SHP77 treated with DMSO at 0.1 percent for 48 hours (cell line): ENCODE measurements at regions not wholly inside any gene's neighbourhood (a gene's known extent, or its start where the extent isn't known, plus 50 kb on each side); places are given as distances from the start of the nearest gene placed in this dataset.

Experiments used
- DNase-seq: peaks from one replicate; lab custom pipeline; 2025; lab: John Stamatoyannopoulos, UW

DNA sequence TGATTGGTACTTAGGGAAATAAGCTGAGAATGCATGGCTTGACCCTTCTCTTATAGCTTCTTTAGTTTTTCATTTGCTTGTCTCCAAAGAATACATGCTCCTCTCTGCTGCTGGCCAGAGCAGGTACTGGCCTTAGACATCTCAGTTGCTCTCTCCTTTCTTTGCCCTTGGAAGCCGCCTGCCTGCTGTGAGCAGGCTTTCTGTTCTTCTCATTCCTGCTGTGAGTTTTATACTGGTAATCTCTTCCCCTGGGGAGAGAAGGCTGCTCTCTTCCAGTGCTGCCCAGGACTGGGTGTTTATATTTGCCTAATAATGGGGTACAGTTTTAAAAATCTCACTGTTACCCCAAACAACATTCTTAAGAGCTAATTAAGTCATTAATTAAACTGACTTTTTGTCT lies 323.5 kb upstream of the LRRC7 start:
- no peak for DNase-seq

DNA sequence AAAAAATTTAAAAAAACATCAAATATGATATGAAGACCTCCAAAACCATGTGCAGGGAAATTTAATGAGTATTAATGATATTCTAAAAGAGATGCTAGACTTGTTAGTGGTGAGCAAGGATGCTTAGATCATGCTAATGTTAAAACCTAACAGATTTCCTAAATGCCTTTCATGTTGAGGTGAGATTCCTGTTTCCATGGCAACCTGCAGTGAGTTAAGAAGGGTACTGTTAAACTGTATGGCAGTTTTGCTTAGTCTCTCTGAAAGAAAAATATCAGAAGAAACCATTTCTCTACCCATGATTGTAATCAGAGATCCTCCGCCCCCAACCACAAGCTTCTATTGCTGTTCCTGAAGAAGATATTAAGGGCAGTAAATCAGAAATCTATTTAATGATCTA lies 321.6 kb upstream of the LRRC7 start:
- no peak for DNase-seq

DNA sequence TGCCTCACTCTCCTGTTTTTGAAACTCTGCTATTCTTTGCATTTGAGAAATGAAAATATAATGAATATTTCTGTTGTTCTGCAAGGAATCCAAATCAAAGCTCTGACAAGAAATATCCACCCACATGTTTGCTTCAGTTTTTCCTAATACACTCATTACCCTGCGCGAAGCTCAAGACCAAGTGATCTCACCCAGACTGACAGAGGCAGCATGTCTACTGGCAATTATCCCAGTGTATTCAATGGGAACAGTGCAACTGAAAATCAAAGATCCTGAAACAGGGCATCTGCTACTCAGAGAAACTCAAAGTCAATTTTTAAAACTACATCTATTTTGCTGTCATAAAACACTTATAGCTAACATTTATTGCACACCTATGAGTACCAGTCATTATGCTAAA lies 321.0 kb upstream of the LRRC7 start:
- DNase-seq, result no peak

DNA sequence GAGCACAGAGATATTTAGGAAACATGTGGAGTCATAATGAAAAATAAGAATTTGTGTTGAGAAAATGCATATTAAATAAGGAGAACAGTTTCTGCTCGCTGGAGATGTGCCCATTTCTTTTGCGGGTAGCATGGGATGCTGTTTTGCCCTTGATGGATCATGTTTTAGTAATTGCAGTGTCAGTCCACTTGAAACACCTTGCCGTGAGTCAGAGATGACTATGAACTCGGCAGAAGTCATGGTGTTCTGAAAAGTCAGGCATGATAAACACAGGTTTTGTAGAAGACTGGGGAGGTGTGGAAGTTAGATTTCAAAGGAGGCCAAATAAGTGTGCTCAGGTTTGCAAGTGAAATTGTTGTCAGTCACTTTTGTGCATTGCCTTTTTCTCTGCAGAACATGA lies 315.0 kb upstream of the LRRC7 start:
- DNase-seq, result no peak

DNA sequence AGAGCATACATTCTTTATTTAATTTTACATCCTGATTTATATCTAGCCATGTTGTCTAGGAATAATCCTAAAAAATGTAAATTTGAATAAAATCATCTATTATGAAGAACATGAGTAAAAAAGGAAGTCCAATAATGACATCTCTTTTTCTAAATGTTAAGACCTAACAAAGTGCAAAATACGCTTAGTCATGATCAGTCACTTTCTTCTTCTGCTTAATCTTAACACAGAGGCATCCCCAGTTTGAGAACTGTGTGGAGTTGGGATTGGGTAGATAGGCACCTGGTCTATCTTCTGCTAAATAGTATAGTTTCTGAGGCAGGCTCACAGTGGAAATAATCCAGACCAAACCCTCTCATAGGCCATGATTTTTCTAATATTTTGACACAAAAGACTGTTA lies 311.7 kb upstream of the LRRC7 start:
- DNase-seq, result no peak

DNA sequence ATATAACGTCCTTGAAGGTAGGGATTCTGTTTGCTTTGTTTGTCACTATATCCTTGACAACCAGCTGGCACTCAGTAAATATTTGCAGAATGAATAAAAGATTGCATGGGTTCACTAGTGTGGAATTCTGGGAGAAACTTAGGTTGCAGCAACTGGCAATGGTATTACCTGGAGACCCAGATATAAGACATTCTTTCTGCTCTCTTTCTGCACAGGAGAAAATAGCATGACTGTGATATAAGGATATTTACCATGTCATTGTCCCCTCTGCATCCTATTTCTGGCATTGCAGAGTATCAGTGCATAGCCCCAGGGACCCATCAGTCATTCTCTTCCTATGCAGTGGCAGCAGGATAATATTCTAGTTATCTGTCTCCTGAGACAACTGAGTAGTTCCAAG lies 308.9 kb upstream of the LRRC7 start:
- no peak for DNase-seq

DNA sequence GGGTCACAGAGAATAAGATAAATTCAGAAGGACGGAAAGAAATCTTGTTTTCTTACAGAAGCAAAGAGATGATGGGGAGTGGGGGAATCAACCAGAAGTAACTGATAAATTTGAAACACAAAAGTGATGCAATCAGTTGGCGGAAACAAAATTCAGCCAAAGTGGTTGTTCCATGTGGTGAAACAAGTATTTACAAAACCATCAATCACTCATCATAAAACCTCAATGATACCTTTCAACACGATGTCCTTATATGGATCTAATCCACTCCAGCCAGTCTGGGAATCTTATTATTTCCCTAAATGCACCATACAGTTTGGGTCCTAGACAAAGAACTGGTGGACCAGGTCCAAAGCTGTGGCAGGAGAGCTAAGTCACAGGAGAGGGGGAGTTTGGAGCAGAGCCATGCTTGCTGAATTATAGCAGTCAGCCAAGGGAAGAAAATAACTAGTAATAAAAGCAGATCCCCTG lies 303.8 kb upstream of the LRRC7 start:
- peak; percentile 62 for DNase-seq

DNA sequence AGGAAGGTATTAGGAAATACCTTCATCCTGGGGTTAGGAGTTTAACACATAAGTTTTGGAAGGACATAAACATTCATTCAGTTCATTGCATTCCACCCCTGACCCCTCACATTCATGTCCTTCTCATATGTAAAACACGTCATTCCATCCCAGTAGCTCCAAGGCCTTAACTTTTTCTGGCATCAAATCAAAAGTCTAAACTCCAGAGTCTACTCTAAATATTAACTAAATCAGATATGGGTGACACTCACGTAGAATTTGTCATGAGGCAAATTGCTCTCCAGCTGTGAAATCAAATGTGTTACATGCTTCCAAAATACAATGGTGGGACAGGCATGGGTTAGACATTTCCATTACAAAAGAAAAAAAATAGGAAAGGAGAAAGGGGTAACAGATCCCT lies 298.2 kb upstream of the LRRC7 start:
- DNase-seq, result no peak

DNA sequence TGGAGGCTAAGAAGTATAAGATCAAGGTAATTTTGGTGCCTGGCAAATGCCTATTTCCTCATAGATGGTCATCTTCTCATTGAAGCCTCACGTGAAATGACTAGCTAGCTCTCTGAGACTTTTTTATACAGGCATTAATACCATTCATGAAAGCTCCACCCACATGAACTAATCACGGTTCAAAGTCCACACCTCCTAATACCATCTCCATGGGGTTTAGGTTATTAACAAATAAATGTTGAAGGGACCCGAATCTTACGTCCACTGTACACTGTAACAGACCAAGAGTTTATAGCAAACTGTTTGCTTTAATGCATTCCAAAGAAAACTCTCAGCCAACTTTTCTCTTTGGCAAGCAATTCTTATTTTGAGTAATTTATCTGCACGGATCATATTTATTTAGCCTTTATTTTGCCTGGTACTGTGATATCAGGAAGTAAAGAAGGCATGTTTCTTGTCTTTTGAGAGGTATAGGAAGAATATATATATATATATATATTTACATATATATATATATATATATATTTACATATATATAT lies 296.1 kb upstream of the LRRC7 start:
- no peak for DNase-seq

DNA sequence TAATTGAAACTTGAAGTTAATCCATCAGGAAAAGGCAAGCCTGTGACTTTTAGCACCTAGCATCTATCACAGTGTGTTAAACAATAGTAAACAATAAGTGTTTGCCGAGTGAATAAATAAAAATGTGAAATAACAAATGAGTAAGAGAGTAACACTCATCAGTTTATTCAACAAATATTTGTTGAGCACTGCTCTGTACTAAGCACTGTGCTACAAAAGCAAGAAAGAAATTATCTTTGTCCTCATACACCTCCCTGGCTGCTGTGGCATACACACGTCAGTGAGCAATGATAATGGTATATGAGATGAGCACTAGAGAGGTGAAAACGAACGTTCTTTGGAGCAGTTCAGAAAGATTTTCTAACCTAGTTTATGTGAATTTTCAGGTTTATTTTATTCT lies 295.0 kb upstream of the LRRC7 start:
- no peak for DNase-seq

DNA sequence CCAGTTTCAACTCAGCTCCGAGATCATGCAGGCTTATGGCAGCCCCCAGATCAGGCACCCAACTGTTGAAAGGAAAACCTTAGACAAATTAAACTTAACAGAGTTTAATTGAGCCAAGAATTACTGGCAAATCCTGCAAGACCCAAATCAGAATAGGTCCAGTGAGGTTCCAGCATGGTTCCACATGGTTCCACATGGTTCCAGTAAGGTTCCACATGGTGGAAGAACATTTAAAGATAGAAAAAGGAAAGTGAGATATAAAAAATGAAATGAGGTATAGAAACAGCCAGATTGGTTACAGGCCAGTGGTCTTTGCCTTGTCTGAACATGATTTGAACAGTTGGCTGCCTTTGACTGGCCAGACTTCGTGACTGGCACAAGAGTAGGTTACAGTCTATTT lies 288.8 kb upstream of the LRRC7 start:
- no peak for DNase-seq

DNA sequence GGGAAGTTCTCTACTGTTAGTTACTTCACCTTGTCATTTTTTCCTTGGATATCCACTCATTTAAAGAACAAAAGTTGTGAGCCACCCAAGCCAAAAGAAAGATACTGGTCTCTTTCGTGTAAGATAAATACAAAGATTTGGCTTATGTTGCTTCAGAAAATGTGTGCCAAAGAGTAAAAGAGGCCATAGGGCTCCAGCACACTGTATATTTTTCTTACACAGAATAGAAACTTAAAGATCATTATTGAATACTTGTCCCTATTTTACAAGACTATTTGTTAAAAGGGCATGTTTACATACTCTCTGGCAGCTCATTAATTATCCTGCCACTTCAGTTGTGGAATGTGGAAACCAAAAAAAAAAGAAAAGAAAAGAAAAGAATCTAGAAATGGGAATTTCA lies 284.2 kb upstream of the LRRC7 start:
- DNase-seq, result no peak

DNA sequence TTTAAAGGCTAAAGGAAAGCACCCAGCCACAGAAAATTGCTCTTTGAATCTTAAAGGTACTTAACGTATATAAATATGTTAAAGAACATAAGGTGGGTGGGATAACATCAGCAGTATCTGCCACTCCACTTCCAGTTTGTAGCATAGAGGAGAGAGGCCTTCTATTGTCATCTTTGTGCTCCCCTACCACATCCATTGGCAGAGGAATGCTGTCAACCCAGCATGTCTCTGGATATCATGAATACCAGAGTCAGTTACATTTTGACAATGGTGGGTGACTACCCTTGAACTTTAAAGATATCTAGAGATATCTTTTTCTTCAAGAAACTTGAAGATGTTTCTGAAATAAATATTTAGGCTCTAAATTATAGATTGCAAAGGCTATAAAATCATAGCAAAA lies 283.2 kb upstream of the LRRC7 start:
- no peak for DNase-seq

DNA sequence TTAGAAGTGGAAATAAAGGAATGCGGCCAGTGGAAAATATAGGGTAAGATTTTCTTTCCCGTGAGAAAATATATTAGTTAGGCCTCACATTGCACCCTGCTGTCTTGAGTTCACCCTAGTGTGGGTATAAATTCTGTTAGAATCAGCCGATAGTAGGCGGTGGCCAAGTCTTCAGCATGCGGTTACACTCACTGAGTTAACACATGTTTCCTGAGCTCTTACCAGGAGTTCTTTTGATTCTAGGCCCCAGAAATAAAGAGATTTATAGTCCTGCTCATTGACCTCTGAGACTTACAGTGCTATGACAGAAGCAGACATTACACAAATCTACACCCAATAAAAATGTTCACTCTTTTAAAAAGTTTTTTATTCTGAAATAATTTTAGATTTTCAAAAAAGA lies 279.3 kb upstream of the LRRC7 start:
- no peak for DNase-seq

DNA sequence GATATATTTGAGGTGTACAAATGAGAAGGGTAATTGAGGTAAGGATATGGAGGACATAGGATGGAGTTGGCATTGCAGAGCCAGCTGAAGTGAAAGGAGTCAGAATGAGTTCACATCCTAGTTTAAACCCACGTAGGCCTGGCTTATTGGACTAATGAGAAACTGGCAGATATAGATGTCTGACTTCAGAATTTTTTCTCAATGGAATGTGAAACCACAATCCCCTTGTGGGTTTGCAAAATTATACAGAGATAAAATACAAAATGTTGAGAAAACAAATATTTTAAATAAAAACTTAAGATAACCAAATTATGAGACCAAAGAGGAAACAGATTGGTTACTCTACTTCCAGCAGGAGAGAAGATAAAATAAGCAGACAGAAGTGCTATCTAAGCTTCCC lies 277.4 kb upstream of the LRRC7 start:
- no peak for DNase-seq

DNA sequence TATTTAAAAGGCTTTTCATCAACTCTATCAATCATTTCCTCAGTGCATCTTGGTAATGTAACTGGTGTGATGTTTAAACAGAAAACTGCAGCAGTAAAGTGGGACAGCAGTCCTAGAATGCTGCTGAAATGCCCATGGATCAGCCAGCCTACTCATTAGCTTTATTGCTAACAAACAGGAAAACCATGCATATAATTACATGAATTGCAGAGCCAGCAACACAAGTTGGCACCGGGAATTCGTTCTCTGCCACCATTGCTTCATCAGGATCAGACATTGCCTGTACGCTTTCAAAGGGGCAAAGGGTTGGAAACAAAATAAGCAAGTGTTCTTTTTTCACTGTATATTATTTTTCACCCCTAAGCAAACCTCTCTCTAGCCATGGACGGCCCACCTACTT lies 276.2 kb upstream of the LRRC7 start:
- DNase-seq, result no peak

DNA sequence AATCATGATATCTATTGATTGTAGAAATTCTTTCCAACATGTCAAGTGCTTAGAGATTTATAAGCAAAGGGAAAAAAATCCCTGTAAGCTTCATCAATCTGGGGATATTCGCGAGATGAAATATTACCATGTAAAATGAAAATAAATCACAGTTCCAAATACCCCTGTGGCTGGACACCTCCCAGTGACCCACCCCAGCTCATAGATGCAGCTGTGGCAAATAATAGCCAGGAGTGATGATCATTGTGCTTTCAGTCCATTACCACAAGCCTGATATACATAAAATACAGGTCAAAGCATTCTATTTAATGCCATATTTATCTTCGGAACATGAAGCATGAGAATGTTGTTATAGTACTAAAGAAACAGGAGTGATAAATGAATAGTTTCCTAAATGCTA lies 274.9 kb upstream of the LRRC7 start:
- no peak for DNase-seq

DNA sequence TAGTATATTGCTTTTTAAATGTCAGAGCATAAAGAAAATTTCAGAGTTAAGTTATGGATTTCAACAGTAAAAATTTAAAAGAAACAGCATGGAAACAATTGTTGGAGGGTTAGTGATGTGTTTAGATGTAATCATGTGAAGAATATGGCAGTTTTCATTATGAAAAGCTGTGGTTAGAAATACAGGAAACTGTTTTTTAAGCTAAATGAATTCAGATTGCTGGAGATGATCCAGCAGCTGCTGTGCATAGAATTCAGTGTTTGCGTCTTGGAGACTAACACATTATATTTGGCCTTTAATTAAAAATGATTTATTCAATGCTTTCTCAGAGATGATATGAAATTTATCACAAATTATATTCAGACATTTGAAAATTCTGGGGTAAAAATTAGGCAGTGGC lies 273.6 kb upstream of the LRRC7 start:
- no peak for DNase-seq

DNA sequence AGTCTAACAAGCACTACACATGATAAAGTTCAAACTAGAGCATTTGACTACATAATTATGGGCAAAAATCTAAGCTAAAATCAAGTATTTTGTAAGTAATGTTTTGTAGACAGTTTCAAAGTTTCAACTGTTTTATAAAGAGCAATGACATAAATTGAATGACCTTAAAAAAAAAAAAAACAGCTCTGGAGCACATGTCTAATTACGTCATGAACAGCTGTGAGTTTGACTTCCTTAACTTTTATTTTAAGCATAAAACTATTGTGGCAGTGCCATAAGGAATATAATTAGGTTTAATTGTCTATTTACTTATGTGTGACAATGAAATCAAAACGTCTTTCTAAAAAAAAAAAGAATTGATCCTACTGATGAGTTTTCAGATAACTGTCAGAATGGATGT lies 272.5 kb upstream of the LRRC7 start:
- no peak for DNase-seq

DNA sequence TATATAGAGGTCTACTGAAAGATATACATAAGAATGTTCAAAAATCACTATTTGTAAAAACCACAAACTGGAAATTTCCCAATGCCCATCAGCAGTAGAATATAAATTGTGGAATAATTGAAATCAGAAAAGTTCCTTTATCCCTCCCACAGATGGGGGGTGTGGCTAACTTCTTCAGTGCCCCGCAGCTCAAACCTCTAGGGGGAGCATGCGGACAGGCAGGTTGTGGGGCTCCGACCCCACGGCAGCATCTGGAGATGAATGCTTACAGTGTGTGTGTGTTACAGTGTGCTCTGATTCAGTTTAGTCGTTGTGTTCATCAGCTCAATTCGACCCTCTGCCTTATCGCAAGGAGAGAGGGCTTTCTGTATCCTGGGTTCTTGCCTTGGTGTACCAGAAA lies 262.1 kb upstream of the LRRC7 start:
- DNase-seq, result no peak

DNA sequence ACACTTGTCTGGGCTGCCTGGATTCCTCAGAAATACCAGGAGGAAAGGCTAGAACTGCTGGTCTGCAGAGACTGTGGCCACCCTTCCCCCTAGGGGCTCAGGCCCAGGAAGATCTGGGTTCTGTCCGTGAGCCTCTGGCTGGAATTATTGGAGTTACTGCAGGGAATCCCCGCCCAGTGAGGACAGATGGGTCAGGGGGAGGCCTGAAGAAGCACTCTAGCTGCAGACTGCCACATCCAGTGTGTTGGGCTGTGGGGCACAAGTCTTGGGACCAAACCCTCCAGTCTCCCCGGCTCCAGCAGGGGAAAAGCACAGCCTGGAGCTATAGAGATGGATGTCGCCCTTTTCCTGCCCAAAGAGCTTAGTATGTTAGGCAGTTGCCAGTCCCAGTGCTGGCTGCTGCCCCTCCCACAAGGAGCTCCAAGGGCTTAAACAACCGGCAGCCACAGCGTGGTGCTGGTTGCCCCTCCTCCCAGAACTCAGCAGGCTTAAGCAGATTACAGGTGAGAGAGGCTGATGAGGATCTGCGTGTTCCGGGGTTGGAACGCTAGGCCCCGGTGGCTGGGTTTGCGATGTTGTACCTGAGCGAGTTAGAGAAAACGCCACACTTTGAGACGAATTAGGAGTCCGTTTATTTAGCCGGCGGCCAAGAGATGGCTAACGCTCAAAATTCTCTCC lies 255.5 kb upstream of the LRRC7 start:
- DNase-seq, result no peak

DNA sequence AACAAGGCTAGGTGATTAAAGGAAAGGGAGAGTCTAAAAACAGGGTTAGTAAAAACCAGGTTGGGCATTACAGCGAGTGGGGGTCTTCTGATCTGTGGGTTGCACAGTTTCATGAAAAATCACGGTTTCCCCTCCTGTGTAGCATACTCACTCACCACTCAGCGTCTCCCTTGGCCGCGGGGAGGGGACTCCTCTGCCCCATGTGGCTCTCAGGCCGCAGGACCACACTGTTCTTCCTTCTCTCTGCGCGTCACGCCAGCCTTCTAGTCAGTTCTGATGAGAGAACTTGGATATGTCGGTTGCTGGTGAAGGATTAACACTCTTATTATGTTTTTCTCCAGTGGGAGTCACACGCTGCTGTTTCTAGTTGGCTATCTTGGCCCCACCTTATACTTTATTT lies 254.6 kb upstream of the LRRC7 start:
- DNase-seq, result no peak

DNA sequence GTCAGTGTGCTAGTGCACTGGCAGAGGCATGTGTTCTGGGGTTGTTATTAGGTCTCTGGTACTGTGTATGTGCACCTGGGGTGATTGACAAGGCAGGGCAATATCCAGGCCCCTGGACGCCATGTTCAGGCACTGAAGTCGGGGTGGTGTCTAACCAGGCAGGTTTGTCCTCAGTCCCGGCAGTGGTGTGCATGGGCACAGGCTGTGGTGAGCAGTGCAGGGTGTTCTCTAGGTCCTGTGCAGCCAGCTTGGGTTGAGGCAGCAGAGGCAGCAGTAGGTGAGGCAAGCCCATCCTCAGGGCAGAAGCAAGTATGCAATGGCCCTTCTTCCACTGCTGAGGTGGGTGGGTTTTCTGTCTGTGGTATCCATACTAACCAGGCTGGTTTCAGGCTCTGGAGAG lies 252.3 kb upstream of the LRRC7 start:
- no peak for DNase-seq

DNA sequence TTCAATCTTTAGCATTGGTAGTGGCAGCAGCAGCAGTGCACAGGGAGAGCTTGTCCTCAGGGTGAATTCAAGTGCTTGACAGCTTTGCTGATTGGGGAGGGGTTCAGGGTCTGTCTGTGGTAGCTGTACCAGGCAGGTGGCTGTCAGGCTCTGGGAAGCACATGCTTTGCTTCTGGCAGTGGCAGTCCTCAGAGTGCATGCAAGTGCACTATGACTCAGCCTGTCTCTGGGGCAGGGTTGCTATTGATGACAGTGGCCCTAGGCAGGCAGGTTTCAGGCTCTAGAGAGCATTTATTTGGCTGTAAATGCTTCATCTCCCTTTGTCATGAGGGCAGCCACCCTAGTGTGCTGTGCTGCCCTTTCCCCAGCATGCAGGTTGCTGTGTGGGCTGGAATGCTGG lies 251.9 kb upstream of the LRRC7 start:
- DNase-seq, result no peak

DNA sequence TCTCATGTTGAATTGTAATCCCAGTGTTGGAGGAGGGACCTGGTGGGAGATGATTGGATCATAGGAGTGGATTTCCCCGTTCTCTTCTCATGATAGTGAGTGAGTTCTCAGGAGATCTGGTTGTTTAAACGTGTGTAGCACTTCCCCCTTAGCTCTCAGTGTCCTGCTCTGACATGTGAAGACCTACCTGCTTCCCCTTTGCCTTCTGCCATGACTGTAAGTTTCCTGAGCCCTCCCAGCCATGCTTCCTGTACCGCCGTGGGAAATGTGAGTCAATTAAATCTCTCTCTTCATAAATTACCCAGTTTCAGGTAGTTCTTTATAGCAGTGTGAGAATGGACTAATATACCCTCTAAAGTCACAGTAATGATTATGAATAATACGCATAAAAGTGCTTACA lies 248.4 kb upstream of the LRRC7 start:
- DNase-seq, result no peak
